DND-41 (cell line): ENCODE measurements at regions not wholly inside any gene's neighbourhood (a gene's known extent, or its start where the extent isn't known, plus 50 kb on each side); places are given as distances from the start of the nearest gene placed in this dataset.

Source experiments
- ATAC-seq: fragments of 200-7000 bp; cut with Tn5 transposase; 3 replicates; pipeline ENCODE4 v1.9.1; 2021; ENCODE audit warnings: low read depth; ENCODE audit not compliant: insufficient read depth
- DNase-seq: peaks from one replicate; pipeline ENCODE4 v3.0.0-alpha.2; 2020
- H2AFZ ChIP-seq: 2 replicates; pipeline ENCODE4 v1.6.0; 2012; ENCODE audit warnings: low read depth, low read length
- H3K27ac ChIP-seq: 2 replicates; pipeline ENCODE4 v1.5.1; 2012; ENCODE audit warnings: low read length, inconsistent platforms
- H3K27me3 ChIP-seq: fragments of 200-600 bp; sonication (generic); 2 replicates; pipeline ENCODE4 v1.6.0; 2012; ENCODE audit warnings: low read length, mild to moderate bottlenecking, inconsistent platforms; ENCODE audit not compliant: insufficient read depth, poor library complexity
- H3K36me3 ChIP-seq: 2 replicates; pipeline ENCODE4 v1.5.1; 2012; ENCODE audit warnings: low read length, inconsistent platforms; ENCODE audit not compliant: insufficient read depth
- H3K4me1 ChIP-seq: 2 replicates; pipeline ENCODE4 v1.5.1; 2012; ENCODE audit warnings: mild to moderate bottlenecking, low read length; ENCODE audit not compliant: insufficient read depth
- H3K4me2 ChIP-seq: 2 replicates; pipeline ENCODE4 v1.6.0; 2012; ENCODE audit warnings: mild to moderate bottlenecking, moderate library complexity, low read length, inconsistent platforms; ENCODE audit not compliant: insufficient read depth
- H3K4me3 ChIP-seq, 2 experiments: fragments of 200-600 bp in 1 of 2; shearing (Covaris generic) in 1 of 2; 2 replicates each; pipeline ENCODE4 v1.5.1; 2012 to 2016; ENCODE audit warnings: inconsistent platforms in 2 of 2, low read length in 2 of 2, mild to moderate bottlenecking in 2 of 2, low read depth in 1 of 2, moderate library complexity in 1 of 2
- H3K79me2 ChIP-seq: 2 replicates; pipeline ENCODE4 v1.6.0; 2012; ENCODE audit warnings: low read length, inconsistent platforms; ENCODE audit not compliant: insufficient read depth
- H3K9ac ChIP-seq: 2 replicates; pipeline ENCODE4 v1.6.0; 2012; ENCODE audit warnings: low read depth, mild to moderate bottlenecking, inconsistent platforms, low read length, moderate library complexity
- H3K9me3 ChIP-seq: 2 replicates; pipeline ENCODE4 v1.5.1; 2012; ENCODE audit warnings: low read length, moderate library complexity, mild to moderate bottlenecking, inconsistent platforms; ENCODE audit not compliant: insufficient read depth, severe bottlenecking
- H4K20me1 ChIP-seq: 2 replicates; pipeline ENCODE4 v1.6.0; 2012; ENCODE audit warnings: low read length; ENCODE audit not compliant: insufficient read depth
- CTCF ChIP-seq: IDR thresholded peaks from 2 replicates; pipeline ENCODE4 v1.5.1; 2012; ENCODE audit warnings: borderline replicate concordance, low read length, moderate library complexity, mild to moderate bottlenecking; ENCODE audit not compliant: poor library complexity, severe bottlenecking; ENCODE audit errors: extremely low read depth
- EZH2 ChIP-seq: IDR thresholded peaks from 3 replicates; pipeline ENCODE4 v1.6.1; 2012; ENCODE audit warnings: borderline replicate concordance, low read depth, mild to moderate bottlenecking, moderate library complexity, low read length, inconsistent platforms; ENCODE audit not compliant: severe bottlenecking

GRCh38 chr1:71269818-71270217, 189.0 kb upstream of the ZRANB2 start:
- H4K20me1 ChIP-seq: no peaks in the 10 kb centered on the region
- TF ChIP-seq EZH2 (no peak), CTCF (no peak)
- no peaks in the 10 kb centered on the region for H3K36me3 ChIP-seq
- no peak for DNase-seq
- no peaks in the 10 kb centered on the region for H3K9me3 ChIP-seq
- H3K4me3 ChIP-seq: no peak overlapping the region
- H3K4me2 ChIP-seq: no peak overlapping the region
- no peaks in the 10 kb centered on the region for H3K27me3 ChIP-seq
- H3K9ac ChIP-seq: no peak overlapping the region
- ATAC-seq: no peak
- no peaks in the 10 kb centered on the region for H3K79me2 ChIP-seq
- no peaks in the 10 kb centered on the region for H3K4me1 ChIP-seq
- no peak overlapping the region for H2AFZ ChIP-seq
- no peak overlapping the region for H3K27ac ChIP-seq

GRCh38 chr1:71269179-71269578, 188.3 kb upstream of the ZRANB2 start:
- TF ChIP-seq CTCF: no peak
- TF ChIP-seq EZH2: no peak
- Histone ChIP-seq H2AFZ (no peak overlapping the region), H3K4me3 (no peak overlapping the region), H3K36me3 (no peaks in the 10 kb centered on the region), H3K4me2 (no peak overlapping the region), H3K27ac (no peak overlapping the region), H3K9ac (no peak overlapping the region), H3K4me1 (no peaks in the 10 kb centered on the region), H3K79me2 (no peaks in the 10 kb centered on the region), H3K9me3 (no peaks in the 10 kb centered on the region), H4K20me1 (no peaks in the 10 kb centered on the region), H3K27me3 (no peaks in the 10 kb centered on the region)
- DNase-seq: no peak
- ATAC-seq: no peak

- no peaks in the 10 kb centered on the region for H3K36me3 ChIP-seq
- no peaks in the 10 kb centered on the region for H4K20me1 ChIP-seq
- no peak for ATAC-seq
- H3K4me2 ChIP-seq: no peak overlapping the region
- no peak overlapping the region for H3K4me3 ChIP-seq
- TF ChIP-seq EZH2 (no peak), CTCF (no peak)
- H3K27me3 ChIP-seq: no peaks in the 10 kb centered on the region
- no peak overlapping the region for H3K9ac ChIP-seq
- no peaks in the 10 kb centered on the region for H3K9me3 ChIP-seq
- H3K27ac ChIP-seq: no peak overlapping the region
- no peak overlapping the region for H2AFZ ChIP-seq
- DNase-seq: no peak
- no peaks in the 10 kb centered on the region for H3K79me2 ChIP-seq
- H3K4me1 ChIP-seq: no peaks in the 10 kb centered on the region
Measured at GRCh38 chr1:71267220-71267619, 186.4 kb upstream of the ZRANB2 start.

GRCh38 chr1:71264039-71264438, 183.2 kb upstream of the ZRANB2 start:
- TF ChIP-seq EZH2: no peak
- TF ChIP-seq CTCF: no peak

More at GRCh38 chr1:71264039-71264438, 183.2 kb upstream of the ZRANB2 start:
- no peak overlapping the region for H2AFZ ChIP-seq
- DNase-seq (no peak), ATAC-seq (no peak)
- H3K36me3 ChIP-seq: no peaks in the 10 kb centered on the region
- H4K20me1 ChIP-seq: no peaks in the 10 kb centered on the region
- H3K9ac ChIP-seq: no peak overlapping the region
- H3K27me3 ChIP-seq: no peaks in the 10 kb centered on the region
- H3K4me3 ChIP-seq: no peak overlapping the region
- H3K4me2 ChIP-seq: no peak overlapping the region
- H3K4me1 ChIP-seq: no peaks in the 10 kb centered on the region
- H3K9me3 ChIP-seq: no peaks in the 10 kb centered on the region
- H3K27ac ChIP-seq: no peak overlapping the region
- H3K79me2 ChIP-seq: no peaks in the 10 kb centered on the region
